Activated CD4-positive, alpha-beta memory T cell treated with anti-CD3 and anti-CD28 coated beads, Interleukin-2, amount 10 ng/mL, durations not matched to agents 7 days and 5 days (primary cell): ENCODE measurements at regions not wholly inside any gene's neighbourhood (a gene's known extent, or its start where the extent isn't known, plus 50 kb on each side); places are given as distances from the start of the nearest gene placed in this dataset.

Experiments
- CTCF ChIA-PET: fragments of 350-600 bp; sonication (Branson Sonifier 250); formaldehyde crosslinking; loops from one replicate; lab custom pipeline; 2021; ENCODE audit warnings: antibody characterized with exemption, inconsistent platforms; lab: Charles Lee
- POLR2A ChIA-PET: fragments of 350-600 bp; sonication (Branson Sonifier 250); formaldehyde crosslinking; loops from one replicate; lab custom pipeline; 2021; ENCODE audit warnings: antibody characterized with exemption; lab: Charles Lee
- DNase-seq: peaks from one replicate; pipeline ENCODE4 v3.0.0-alpha.2; 2020
- H3K27ac Mint-ChIP-seq: one replicate; pipeline ENCODE4 v1.8.0; 2021; ENCODE audit warnings: mild to moderate bottlenecking, mixed read lengths
- H3K27me3 Mint-ChIP-seq: one replicate; pipeline ENCODE4 v1.8.0; 2021; ENCODE audit warnings: mixed read lengths
- H3K36me3 Mint-ChIP-seq: one replicate; pipeline ENCODE4 v1.8.0; 2021; ENCODE audit warnings: low read depth, mixed read lengths
- H3K4me1 Mint-ChIP-seq: one replicate; pipeline ENCODE4 v1.8.0; 2021; ENCODE audit warnings: mixed read lengths
- H3K4me3 Mint-ChIP-seq: one replicate; pipeline ENCODE4 v1.8.0; 2021; ENCODE audit warnings: mild to moderate bottlenecking, mixed read lengths
- H3K9me3 Mint-ChIP-seq: one replicate; pipeline ENCODE4 v1.8.0; 2021; ENCODE audit warnings: mixed read lengths

DNA sequence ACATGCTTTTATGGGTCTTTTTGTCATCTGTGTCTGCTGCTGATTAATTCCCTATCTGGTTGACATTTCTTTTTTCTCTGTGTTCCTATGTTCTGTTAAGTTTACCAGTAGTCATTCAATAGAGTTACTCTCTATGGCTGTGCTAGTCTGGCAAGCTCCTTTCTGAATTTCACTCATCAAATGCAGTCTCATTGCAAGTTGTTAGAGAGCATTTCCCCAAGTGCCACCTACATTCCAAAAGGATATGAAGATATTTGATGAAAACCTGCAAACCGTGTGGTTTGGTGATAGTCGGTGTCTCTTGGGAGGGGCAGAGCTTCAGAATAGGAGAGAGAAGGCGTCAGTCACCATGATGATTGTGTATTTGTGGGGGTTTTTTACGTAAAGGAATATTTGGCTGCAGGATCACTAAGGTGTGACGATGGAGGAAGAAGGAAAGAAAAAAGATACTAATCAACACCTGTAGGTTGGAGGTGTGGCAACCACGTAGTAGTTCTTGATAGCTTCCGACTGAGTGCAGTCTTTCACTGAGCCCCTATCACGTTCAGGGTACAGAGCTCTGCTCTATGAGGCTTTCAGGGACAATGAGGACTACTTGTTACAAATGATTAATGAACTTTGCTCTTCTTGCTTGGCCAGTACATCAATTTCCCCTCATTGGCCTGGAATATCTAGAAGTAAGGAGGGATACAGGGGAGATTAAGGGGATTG lies 73.1 kb upstream of the TNFAIP3 start:
- Mint-ChIP-seq H3K9me3 (no peaks in the 10 kb centered on the region), H3K4me1 (peaks cover 67% of the 10 kb centered on the region), H3K27ac (no peak overlapping the region), H3K36me3 (no peaks in the 10 kb centered on the region), H3K27me3 (no peaks in the 10 kb centered on the region), H3K4me3 (no peak overlapping the region)
- ChIA-PET CTCF (interaction anchor here (0.9 kb wide), 1 partner anchor 87 kb away, joined by 3 read pairs; no protein-coding TSS in a partner anchor), POLR2A (interaction anchor here (1.0 to 2.0 kb wide), 2 partner anchors 18 to 95 kb away, joined by 3 to 5 read pairs; no protein-coding TSS in a partner anchor)
- DNase-seq = no peak

DNA sequence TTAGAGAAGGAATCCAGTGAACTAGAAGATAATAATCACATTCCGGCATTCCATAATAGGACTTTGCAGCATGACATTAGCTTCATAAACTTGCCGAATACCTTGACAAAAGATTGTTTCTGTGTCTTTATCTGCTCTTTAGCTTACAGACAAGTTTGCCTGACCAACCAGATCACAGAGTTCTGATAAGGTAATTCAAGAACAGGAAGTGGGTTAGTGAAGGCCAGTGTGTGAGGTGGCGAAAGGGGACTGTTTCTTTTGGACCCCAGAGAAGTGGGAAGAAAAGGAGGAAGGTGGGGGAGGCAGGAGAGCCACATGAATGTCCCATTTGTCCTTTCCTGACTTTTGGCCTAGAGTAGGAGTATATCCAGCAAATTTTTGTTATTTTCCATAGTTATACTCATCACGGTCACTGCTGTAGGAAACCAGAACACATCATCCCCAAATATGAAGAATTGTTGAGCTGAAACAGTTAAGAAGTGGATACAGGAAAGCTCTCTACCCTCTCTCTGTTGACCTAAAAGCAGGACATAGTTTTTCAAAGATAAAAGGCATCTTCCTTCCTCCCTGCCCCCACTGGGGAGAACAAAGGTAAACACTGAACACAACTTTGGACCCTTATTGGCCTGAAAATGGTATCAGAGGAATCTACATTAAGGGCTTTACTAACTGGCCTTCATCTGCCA lies 72.4 kb upstream of the TNFAIP3 start:
- no peaks in the 10 kb centered on the region for H3K9me3 Mint-ChIP-seq
- DNase-seq = no peak
- ChIA-PET CTCF (interaction anchor here (0.9 to 1.4 kb wide), 2 partner anchors 88 to 181 kb away, joined by 3 read pairs; no protein-coding TSS in a partner anchor), POLR2A (interaction anchor here (1.0 to 2.0 kb wide), 2 partner anchors 17 to 96 kb away, joined by 3 to 5 read pairs; no protein-coding TSS in a partner anchor)
- H3K4me1 Mint-ChIP-seq = peaks cover 70% of the 10 kb centered on the region
- no peak overlapping the region for H3K4me3 Mint-ChIP-seq
- H3K36me3 Mint-ChIP-seq = no peaks in the 10 kb centered on the region
- H3K27ac Mint-ChIP-seq = no peak overlapping the region
- no peaks in the 10 kb centered on the region for H3K27me3 Mint-ChIP-seq

DNA sequence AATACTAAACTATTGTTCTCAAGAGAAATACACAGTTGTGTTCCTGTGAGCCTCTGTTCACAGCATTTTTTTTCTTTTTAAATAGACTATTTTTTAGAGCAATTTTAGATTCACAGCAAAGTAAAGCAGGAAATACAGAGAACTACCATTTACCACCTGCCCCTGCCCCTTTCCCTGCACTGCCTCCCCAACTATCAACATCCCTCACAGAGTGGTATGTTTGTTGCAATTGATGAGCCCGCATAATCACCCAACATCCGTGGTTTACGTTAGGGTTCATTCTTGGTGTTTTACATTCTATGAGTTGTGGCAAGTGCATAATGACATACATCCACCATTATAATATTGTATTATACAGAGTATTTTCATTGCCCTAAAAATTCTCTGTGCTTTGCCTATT lies 71.6 kb upstream of the TNFAIP3 start:
- H3K4me1 Mint-ChIP-seq = peaks cover 70% of the 10 kb centered on the region
- POLR2A ChIA-PET = interaction anchor here (1.6 kb wide), 1 partner anchor 71 kb away, joined by 7 read pairs; the partner anchor contains the start of gene TNFAIP3
- no peaks in the 10 kb centered on the region for H3K27me3 Mint-ChIP-seq
- CTCF ChIA-PET = interaction anchor here (0.8 to 1.4 kb wide), 2 partner anchors 94 to 180 kb away, joined by 3 to 4 read pairs; no protein-coding TSS in a partner anchor
- DNase-seq = no peak
- no peaks in the 10 kb centered on the region for H3K36me3 Mint-ChIP-seq
- no peak overlapping the region for H3K27ac Mint-ChIP-seq
- H3K4me3 Mint-ChIP-seq = no peak overlapping the region
- no peaks in the 10 kb centered on the region for H3K9me3 Mint-ChIP-seq

DNA sequence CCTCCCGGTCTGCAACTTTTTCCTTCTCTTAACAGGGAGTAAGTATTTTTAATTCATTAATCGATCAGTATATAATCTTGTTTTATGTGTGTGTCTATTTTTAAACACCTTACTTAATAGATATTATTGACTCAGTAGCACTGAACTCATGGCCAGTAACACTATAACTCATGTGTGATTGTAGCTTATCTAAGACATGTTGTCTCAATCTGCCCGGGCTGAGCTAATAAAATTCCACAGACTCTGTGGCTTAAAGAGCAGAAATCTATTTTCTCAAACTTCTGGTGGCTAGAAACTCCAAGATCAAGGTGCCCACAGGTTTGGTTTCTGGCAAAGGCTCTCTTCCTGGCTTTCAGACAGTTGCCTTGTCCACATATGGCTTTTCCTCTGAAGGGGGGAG lies 68.8 kb upstream of the TNFAIP3 start:
- Mint-ChIP-seq H3K27ac (no peak overlapping the region), H3K4me1 (peaks cover 58% of the 10 kb centered on the region), H3K4me3 (no peak overlapping the region), H3K36me3 (no peaks in the 10 kb centered on the region), H3K9me3 (peaks cover under 1% of the 10 kb centered on the region), H3K27me3 (no peaks in the 10 kb centered on the region)
- ChIA-PET POLR2A (interaction anchor here (1.5 to 2.5 kb wide), 3 partner anchors 26 to 90 kb away, joined by 3 to 11 read pairs (median 6); no protein-coding TSS in a partner anchor), CTCF (interaction anchor here (0.9 to 2.7 kb wide), 6 partner anchors 10 to 146 kb away, joined by 3 to 28 read pairs (median 5); partner anchors contain the start of gene TNFAIP3)
- DNase-seq = no peak

- H3K4me1 Mint-ChIP-seq = peaks cover 55% of the 10 kb centered on the region
- H3K4me3 Mint-ChIP-seq = no peak overlapping the region
- no peaks in the 10 kb centered on the region for H3K36me3 Mint-ChIP-seq
- H3K27ac Mint-ChIP-seq = peak overlapping the region; percentile 19
- POLR2A ChIA-PET = interaction anchor here (0.7 to 2.5 kb wide), 6 partner anchors 26 to 177 kb away, joined by 3 to 11 read pairs (median 4); no protein-coding TSS in a partner anchor
- peaks cover 3% of the 10 kb centered on the region for H3K9me3 Mint-ChIP-seq
- no peak for DNase-seq
- CTCF ChIA-PET = interaction anchor here (0.9 to 2.7 kb wide), 12 partner anchors 10 to 177 kb away, joined by 3 to 28 read pairs (median 5); partner anchors contain the start of gene TNFAIP3
- H3K27me3 Mint-ChIP-seq = no peaks in the 10 kb centered on the region
These were observed 68.2 kb upstream of the TNFAIP3 start for GRCh38 chr6:137798846-137799245.

DNA sequence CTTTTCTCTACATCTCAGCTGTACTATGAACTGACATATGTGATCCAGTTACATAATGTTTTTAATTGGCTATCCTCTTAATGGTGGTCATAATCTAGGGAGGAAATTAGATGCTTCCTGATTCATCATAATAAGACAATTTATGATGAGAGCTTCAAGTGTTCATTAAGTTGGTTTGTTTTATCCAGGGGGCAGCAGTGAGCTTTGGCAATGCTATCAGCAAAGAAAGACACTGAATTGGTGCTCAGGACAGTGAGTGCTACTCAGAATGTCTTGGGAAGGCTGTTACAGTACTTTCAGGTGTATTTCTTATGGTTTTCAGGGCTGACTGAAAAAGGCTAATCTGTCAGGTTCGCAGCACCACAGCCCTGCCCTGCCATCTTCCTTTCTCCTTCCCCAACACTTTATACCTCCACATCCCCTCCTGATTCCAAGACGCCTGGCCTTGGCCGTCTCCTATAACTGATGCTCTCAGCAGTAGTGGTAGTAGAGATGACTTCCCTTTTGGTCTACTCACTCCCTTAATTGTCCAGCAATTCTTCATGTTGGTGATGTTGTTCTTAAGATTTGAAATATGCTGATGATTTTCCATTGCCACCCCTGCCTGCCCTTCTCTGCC lies 67.0 kb upstream of the TNFAIP3 start:
- H3K27ac Mint-ChIP-seq = peak overlapping the region; percentile 13
- peaks cover 45% of the 10 kb centered on the region for H3K4me1 Mint-ChIP-seq
- no peaks in the 10 kb centered on the region for H3K36me3 Mint-ChIP-seq
- peaks cover 3% of the 10 kb centered on the region for H3K9me3 Mint-ChIP-seq
- no peak overlapping the region for H3K4me3 Mint-ChIP-seq
- ChIA-PET POLR2A (interaction anchor here (0.6 to 2.5 kb wide), 9 partner anchors 20 to 175 kb away, joined by 3 to 13 read pairs (median 4); partner anchors contain the start of gene TNFAIP3), CTCF (interaction anchor here (0.7 to 2.7 kb wide), 25 partner anchors 9 to 207 kb away, joined by 3 to 28 read pairs (median 4); partner anchors contain the start of gene TNFAIP3)
- DNase-seq = peak; percentile 62
- H3K27me3 Mint-ChIP-seq = no peaks in the 10 kb centered on the region

DNA sequence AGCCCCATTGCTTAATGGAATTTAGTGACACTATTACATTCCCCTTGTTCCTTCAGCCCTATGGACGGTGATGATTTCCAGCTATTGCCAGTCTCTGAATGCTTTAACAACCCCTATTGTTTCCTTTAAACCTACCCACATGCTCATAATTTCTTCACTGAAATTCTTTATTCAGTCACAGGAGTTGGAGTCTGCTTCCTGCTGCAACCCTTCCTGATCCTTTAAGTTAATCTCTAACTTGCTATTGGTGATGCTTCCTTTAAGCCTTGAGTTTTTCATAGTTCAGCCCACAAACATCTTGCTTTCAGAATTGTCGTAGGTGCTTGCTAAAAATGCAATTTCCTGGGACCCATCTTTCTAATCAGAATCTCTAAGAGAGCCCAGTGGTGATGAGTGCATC lies 66.3 kb upstream of the TNFAIP3 start:
- H3K4me3 Mint-ChIP-seq = no peak overlapping the region
- POLR2A ChIA-PET = interaction anchor here (1.1 to 2.5 kb wide), 3 partner anchors 11 to 171 kb away, joined by 3 to 11 read pairs (median 3); no protein-coding TSS in a partner anchor

GRCh38 chr6:137801352-137802114 lies 65.5 kb upstream of the TNFAIP3 start:
- peaks cover 3% of the 10 kb centered on the region for H3K9me3 Mint-ChIP-seq
- no peak for DNase-seq

More for the DNA sequence above, 66.3 kb upstream of the TNFAIP3 start:
- no peak for DNase-seq
- peaks cover 3% of the 10 kb centered on the region for H3K9me3 Mint-ChIP-seq
- CTCF ChIA-PET = interaction anchor here (1.2 to 2.0 kb wide), 2 partner anchors 71 to 82 kb away, joined by 3 to 8 read pairs; no protein-coding TSS in a partner anchor
- peak overlapping the region; percentile 50 for H3K27ac Mint-ChIP-seq
- no peaks in the 10 kb centered on the region for H3K36me3 Mint-ChIP-seq
- H3K4me1 Mint-ChIP-seq = peaks cover 40% of the 10 kb centered on the region
- no peaks in the 10 kb centered on the region for H3K27me3 Mint-ChIP-seq

GRCh38 chr6:137802408-137803182 lies 64.5 kb upstream of the TNFAIP3 start:
- Mint-ChIP-seq H3K27me3 (no peaks in the 10 kb centered on the region), H3K4me1 (peaks cover 38% of the 10 kb centered on the region), H3K36me3 (peaks cover 2% of the 10 kb centered on the region), H3K4me3 (no peak overlapping the region), H3K9me3 (peaks cover 5% of the 10 kb centered on the region), H3K27ac (no peak overlapping the region)
- ChIA-PET POLR2A (no interaction called here), CTCF (no interaction called here)
- no peak for DNase-seq

More at GRCh38 chr6:137801352-137802114, 65.5 kb upstream of the TNFAIP3 start:
- Mint-ChIP-seq H3K4me1 (peaks cover 37% of the 10 kb centered on the region), H3K36me3 (no peaks in the 10 kb centered on the region), H3K27ac (no peak overlapping the region), H3K27me3 (no peaks in the 10 kb centered on the region), H3K4me3 (no peak overlapping the region)
- ChIA-PET POLR2A (interaction anchor here (1.1 kb wide), 2 partner anchors 10 to 170 kb away, joined by 3 read pairs; no protein-coding TSS in a partner anchor), CTCF (no interaction called here)

GRCh38 chr6:137804637-137805036 lies 62.4 kb upstream of the TNFAIP3 start:
- Mint-ChIP-seq H3K4me3 (no peak overlapping the region), H3K27me3 (no peaks in the 10 kb centered on the region), H3K36me3 (peaks cover 2% of the 10 kb centered on the region), H3K4me1 (peaks cover 26% of the 10 kb centered on the region), H3K27ac (no peak overlapping the region), H3K9me3 (peaks cover 5% of the 10 kb centered on the region)
- no peak for DNase-seq
- ChIA-PET POLR2A (interaction anchor here (0.8 kb wide), 1 partner anchor 62 kb away, joined by 3 read pairs; the partner anchor contains the start of gene TNFAIP3), CTCF (no interaction called here)

DNA sequence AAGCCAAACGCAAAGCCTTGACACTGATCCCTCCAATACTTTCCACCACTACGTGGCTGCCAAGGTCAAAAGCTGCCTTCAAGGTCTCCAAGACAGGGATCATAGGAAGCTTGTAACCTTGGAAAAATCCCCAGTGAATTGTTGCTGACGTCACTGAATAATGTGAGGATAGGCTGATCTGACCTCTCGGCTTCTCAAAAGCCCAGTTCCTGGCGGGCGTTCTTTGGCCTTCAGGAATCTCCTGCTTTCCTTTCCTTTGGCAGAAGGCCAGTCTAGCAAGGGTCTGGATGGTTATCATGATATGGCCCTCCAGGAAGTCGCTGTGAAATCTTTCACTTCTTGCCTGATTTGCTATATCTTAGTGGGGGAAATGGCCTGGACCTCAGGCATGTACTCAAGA lies 61.4 kb upstream of the TNFAIP3 start:
- ChIA-PET POLR2A (no interaction called here), CTCF (no interaction called here)
- Mint-ChIP-seq H3K9me3 (peaks cover 5% of the 10 kb centered on the region), H3K4me1 (peaks cover 24% of the 10 kb centered on the region), H3K27me3 (no peaks in the 10 kb centered on the region), H3K4me3 (no peak overlapping the region), H3K36me3 (peaks cover 2% of the 10 kb centered on the region), H3K27ac (no peak overlapping the region)
- no peak for DNase-seq
